SK-N-MC (cell line): ENCODE measurements at regions not wholly inside any gene's neighbourhood (a gene's known extent, or its start where the extent isn't known, plus 50 kb on each side); places are given as distances from the start of the nearest gene placed in this dataset.

ENCODE experiments used
- EZH2 ChIP-seq: fragments of 200-600 bp; sonication (generic); IDR thresholded peaks from one replicate; pipeline ENCODE4 v1.6.1; 2017; ENCODE audit warnings: antibody characterized with exemption
- POLR2AphosphoS5 ChIP-seq: IDR thresholded peaks from 2 replicates; pipeline ENCODE4 v1.6.1; 2012; ENCODE audit warnings: mild to moderate bottlenecking, low read depth, low read length, borderline replicate concordance

- no peak for TF ChIP-seq EZH2
- no peak for TF ChIP-seq POLR2AphosphoS5
Measured at GRCh38 chr2:59018737-59019136, 777.6 kb upstream of the FANCL start.
